K562 (cell line): ENCODE measurements at regions not wholly inside any gene's neighbourhood (a gene's known extent, or its start where the extent isn't known, plus 50 kb on each side); places are given as distances from the start of the nearest gene placed in this dataset.

ENCODE experiments used
- ATAC-seq: fragments of 200-7000 bp; cut with Tn5 transposase; 3 replicates; pipeline ENCODE4 v1.9.1; 2020; ENCODE audit warnings: moderate library complexity
- BruUV-seq: library from RNA; stranded (reverse); fragments of 400-500 nt; replicated peaks from 2 replicates; lab custom pipeline; 2021; lab: Mats Ljungman, UMichigan
- CTCF ChIA-PET: fragments of 300-600 bp; formaldehyde crosslinking; extraction: SDS; loops from one replicate; lab custom pipeline; 2021; ENCODE audit warnings: low intra/inter-chr PET ratio; lab: Yijun Ruan, JAX
- POLR2A ChIA-PET: fragments of 300-600, 350-650 bp; sonication (Branson Sonifier 250); formaldehyde crosslinking; extraction: SDS; loops from one replicate; lab custom pipeline; 2021; ENCODE audit warnings: antibody characterized with exemption, inconsistent platforms; lab: Yijun Ruan, JAX
- DNase-seq, 4 experiments: peaks; one replicate each; pipeline versions ENCODE4 v3.0.0 to v3.0.0-alpha.2; 2011 to 2018; ENCODE audit warnings: low spot score in 3 of 4, mixed read lengths in 3 of 4; ENCODE audit errors: extremely low read depth in 1 of 4
- FAIRE-seq: peaks from 2 replicates; lab custom pipeline; 2011; peaks lifted over from hg19 to GRCh38; lab: Jason Lieb, UNC
- H2AFZ ChIP-seq: 2 replicates; pipeline ENCODE4 v1.6.0; 2011; ENCODE audit warnings: low read depth, low read length, control low read depth, inconsistent platforms
- H3K27ac ChIP-seq: fragments of 200-600 bp; 3 replicates; pipeline ENCODE4 v1.8.0; 2011; ENCODE audit warnings: low read depth, mild to moderate bottlenecking, control low read depth, inconsistent platforms, low read length, moderate library complexity, mixed read lengths; ENCODE audit errors: extremely low read depth
- H3K27me3 ChIP-seq, 2 experiments: fragments of 300-600 bp in 1 of 2; 2 replicates in 1 of 2; 3 replicates in 1 of 2; pipeline versions ENCODE4 v1.6.0 to v1.8.0; 2011; ENCODE audit warnings: inconsistent platforms in 2 of 2, low read length in 2 of 2, mild to moderate bottlenecking in 1 of 2, mixed read lengths in 1 of 2, moderate library complexity in 1 of 2; ENCODE audit not compliant: control insufficient read depth in 2 of 2, insufficient read depth in 2 of 2
- H3K36me3 ChIP-seq: fragments of 300-600 bp; 3 replicates; pipeline ENCODE4 v1.8.0; 2011; ENCODE audit warnings: mild to moderate bottlenecking, low read length, inconsistent platforms; ENCODE audit not compliant: control insufficient read depth, insufficient read depth
- H3K4me1 ChIP-seq, 2 experiments: fragments of 200-600 bp in 1 of 2; replicated peaks in 1 of 2; 2 replicates in 1 of 2; 3 replicates in 1 of 2; pipeline versions ENCODE4 v1.5.1 to v1.8.0; 2011; ENCODE audit warnings: inconsistent platforms in 2 of 2, low read length in 2 of 2, mild to moderate bottlenecking in 1 of 2, mixed read lengths in 1 of 2, moderate library complexity in 1 of 2; ENCODE audit not compliant: control insufficient read depth in 2 of 2, insufficient read depth in 2 of 2
- H3K4me2 ChIP-seq: 2 replicates; pipeline ENCODE4 v1.6.1; 2011; ENCODE audit warnings: low read length, control low read depth, inconsistent platforms, mixed read lengths; ENCODE audit not compliant: insufficient read depth
- H3K4me3 ChIP-seq: fragments of 200-600 bp; sonication (generic), shearing (Covaris generic); 2 replicates; pipeline ENCODE4 v1.5.1; 2016; ENCODE audit warnings: control low read depth, inconsistent platforms
- H3K79me2 ChIP-seq: fragments of 200-600 bp; 3 replicates; pipeline ENCODE4 v1.8.0; 2011; ENCODE audit warnings: low read length, inconsistent platforms; ENCODE audit not compliant: control insufficient read depth, insufficient read depth
- H3K9ac ChIP-seq, 2 experiments: 2 replicates each; pipeline versions ENCODE4 v1.6.0 to v1.6.1; 2011; ENCODE audit warnings: low read depth in 2 of 2, low read length in 2 of 2, control low read depth in 1 of 2, inconsistent platforms in 1 of 2, mild to moderate bottlenecking in 1 of 2, mixed read lengths in 1 of 2; ENCODE audit not compliant: insufficient read depth in 1 of 2
- H3K9me1 ChIP-seq: one replicate; pipeline ENCODE4 v1.6.0; 2011; ENCODE audit warnings: inconsistent platforms, mild to moderate bottlenecking, low read length, moderate library complexity; ENCODE audit not compliant: control insufficient read depth, insufficient read depth
- H3K9me3 ChIP-seq: replicated peaks from 2 replicates; pipeline ENCODE4 v1.5.1; 2011; ENCODE audit warnings: low read depth, low read length, inconsistent platforms; ENCODE audit not compliant: control insufficient read depth, insufficient read depth
- H4K20me1 ChIP-seq: replicated peaks from 2 replicates; pipeline ENCODE4 v1.6.1; 2011; ENCODE audit warnings: low read length, inconsistent platforms, mixed read lengths; ENCODE audit not compliant: control insufficient read depth, insufficient read depth
- CTBP1 ChIP-seq: fragments of 450-650 bp; IDR thresholded peaks from 2 replicates; pipeline ENCODE4 v1.6.1; 2016; ENCODE audit warnings: borderline replicate concordance
- EGR1 ChIP-seq: fragments of 450-650 bp; conservative IDR thresholded peaks from 2 replicates; pipeline ENCODE4 v1.6.1; 2017; ENCODE audit warnings: mild to moderate bottlenecking
- HEY1 ChIP-seq: fragments of 250-450 bp; sonication (Bioruptor Pico); IDR thresholded peaks from 2 replicates; pipeline ENCODE4 v1.5.0; 2020; ENCODE audit warnings: mild to moderate bottlenecking, moderate library complexity, borderline replicate concordance
- KLF13 ChIP-seq: fragments of 450-650 bp; IDR thresholded peaks from 2 replicates; pipeline ENCODE4 v1.6.1; 2016; ENCODE audit warnings: missing genetic modification characterization, low read depth, mild to moderate bottlenecking, missing compliant biosample characterization, moderate library complexity, borderline replicate concordance
- SIN3B ChIP-seq: fragments of 450-650 bp; IDR thresholded peaks from 2 replicates; pipeline ENCODE4 v1.6.1; 2017; ENCODE audit warnings: low read depth, mild to moderate bottlenecking, moderate library complexity
- TCF7L2 ChIP-seq: fragments of 150-350 bp; IDR thresholded peaks from 2 replicates; pipeline ENCODE4 v1.6.1; 2016; ENCODE audit warnings: low read depth, mild to moderate bottlenecking, low read length, moderate library complexity
- ZC3H11A ChIP-seq: IDR thresholded peaks from 2 replicates; pipeline ENCODE4 v1.6.1; 2012; ENCODE audit warnings: low read depth, low read length, improper control_type of control experiment
- ZNF23 ChIP-seq: fragments of 250-450 bp; sonication (Bioruptor Pico); IDR thresholded peaks from 2 replicates; pipeline ENCODE4 v1.4.0; 2020; ENCODE audit warnings: mild to moderate bottlenecking
- ZNF347 ChIP-seq: fragments of 450-650 bp; formaldehyde crosslinking; IDR thresholded peaks from 2 replicates; pipeline ENCODE4 v1.4.0; 2020; ENCODE audit warnings: low read depth, mild to moderate bottlenecking, moderate library complexity
- WGBS: fragments of 100-300 bp; shearing (Covaris generic); methylation state at CpG from one replicate; pipeline ENCODE4 v1.1.6; 2016; ENCODE audit warnings: low coverage, mixed read lengths; ENCODE audit not compliant: insufficient coverage; ENCODE audit errors: missing lambda C conversion rate; 5-methylcytosine and 5-hydroxymethylcytosine counted together
- in situ Hi-C: fragments of 300-500 bp; cut with MboI; formaldehyde crosslinking; loops from 4 replicates; pipeline ENCODE4 v1.15.0; 2018; ENCODE audit warnings: inconsistent platforms, mixed read lengths
- intact Hi-C: fragments of 100-400 bp; cut with micrococcal nuclease; formaldehyde crosslinking; loops from 2 replicates; pipeline ENCODE4 v1.14.2; 2022
- TF ChIP-seq, protein P1 (sequence below): sonication (generic); formaldehyde crosslinking; IDR thresholded peaks from 2 replicates; pipeline ENCODE4 v1.8.0; 2022; ENCODE audit warnings: mild to moderate bottlenecking, low read depth, missing genetic modification reagents
- TF ChIP-seq, protein P2 (sequence below): sonication (generic); formaldehyde crosslinking; IDR thresholded peaks from 2 replicates; pipeline ENCODE4 v1.8.0; 2022; ENCODE audit warnings: mild to moderate bottlenecking, missing genetic modification reagents

DNA sequence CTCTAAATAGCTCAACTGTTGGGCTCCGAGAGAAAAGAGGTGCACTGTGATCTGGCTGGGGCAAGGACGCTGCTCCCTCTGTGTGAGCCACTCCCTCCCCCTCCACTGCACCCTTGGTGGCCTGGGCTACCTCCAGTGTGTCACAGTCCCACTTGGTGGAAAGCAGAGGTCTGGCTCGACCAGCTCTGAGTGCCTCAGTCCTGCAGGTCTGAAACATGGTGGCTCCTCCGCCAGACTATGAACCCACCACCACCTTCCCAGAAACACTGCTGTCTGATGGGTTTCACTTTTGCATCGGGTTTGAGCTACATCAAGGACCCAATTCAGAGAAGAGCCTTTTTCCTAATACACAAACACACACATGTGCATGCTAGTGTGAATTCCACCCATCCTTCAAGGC is 500.1 kb downstream of the RPS24 start:
- POLR2A ChIA-PET = interaction anchor here (1.3 to 1.4 kb wide), 2 partner anchors 19 to 103 kb away, joined by 3 read pairs; no protein-coding TSS in a partner anchor
- DNase-seq = no peak
- H3K9me1 ChIP-seq = no peaks in the 10 kb centered on the region

More for the DNA sequence above, 500.1 kb downstream of the RPS24 start:
- H3K36me3 ChIP-seq = no peaks in the 10 kb centered on the region
- no peaks in the 10 kb centered on the region for H3K4me1 ChIP-seq
- peaks cover 0 to 15% of the 10 kb centered on the region in 2 experiments; a peak in 2 of 5 replicates for H3K27me3 ChIP-seq
- no peak overlapping the region for H3K4me3 ChIP-seq
- no peak overlapping the region for H2AFZ ChIP-seq
- ATAC-seq = no peak
- H3K4me2 ChIP-seq = no peak overlapping the region
- intact Hi-C loops (no loop called here), in situ Hi-C loops (no loop called here)
- TF ChIP-seq, protein P1, sequence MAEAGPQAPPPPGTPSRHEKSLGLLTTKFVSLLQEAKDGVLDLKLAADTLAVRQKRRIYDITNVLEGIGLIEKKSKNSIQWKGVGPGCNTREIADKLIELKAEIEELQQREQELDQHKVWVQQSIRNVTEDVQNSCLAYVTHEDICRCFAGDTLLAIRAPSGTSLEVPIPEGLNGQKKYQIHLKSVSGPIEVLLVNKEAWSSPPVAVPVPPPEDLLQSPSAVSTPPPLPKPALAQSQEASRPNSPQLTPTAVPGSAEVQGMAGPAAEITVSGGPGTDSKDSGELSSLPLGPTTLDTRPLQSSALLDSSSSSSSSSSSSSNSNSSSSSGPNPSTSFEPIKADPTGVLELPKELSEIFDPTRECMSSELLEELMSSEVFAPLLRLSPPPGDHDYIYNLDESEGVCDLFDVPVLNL = no peak
- TF ChIP-seq ZNF347 (CRISPR knock-in tag) (no peak), HEY1 (CRISPR knock-in tag) (no peak), CTBP1 (no peak), KLF13 (tag) (no peak), ZNF23 (CRISPR knock-in tag) (no peak), SIN3B (no peak), EGR1 (no peak), TCF7L2 (no peak), ZC3H11A (no peak)
- TF ChIP-seq, protein P2, sequence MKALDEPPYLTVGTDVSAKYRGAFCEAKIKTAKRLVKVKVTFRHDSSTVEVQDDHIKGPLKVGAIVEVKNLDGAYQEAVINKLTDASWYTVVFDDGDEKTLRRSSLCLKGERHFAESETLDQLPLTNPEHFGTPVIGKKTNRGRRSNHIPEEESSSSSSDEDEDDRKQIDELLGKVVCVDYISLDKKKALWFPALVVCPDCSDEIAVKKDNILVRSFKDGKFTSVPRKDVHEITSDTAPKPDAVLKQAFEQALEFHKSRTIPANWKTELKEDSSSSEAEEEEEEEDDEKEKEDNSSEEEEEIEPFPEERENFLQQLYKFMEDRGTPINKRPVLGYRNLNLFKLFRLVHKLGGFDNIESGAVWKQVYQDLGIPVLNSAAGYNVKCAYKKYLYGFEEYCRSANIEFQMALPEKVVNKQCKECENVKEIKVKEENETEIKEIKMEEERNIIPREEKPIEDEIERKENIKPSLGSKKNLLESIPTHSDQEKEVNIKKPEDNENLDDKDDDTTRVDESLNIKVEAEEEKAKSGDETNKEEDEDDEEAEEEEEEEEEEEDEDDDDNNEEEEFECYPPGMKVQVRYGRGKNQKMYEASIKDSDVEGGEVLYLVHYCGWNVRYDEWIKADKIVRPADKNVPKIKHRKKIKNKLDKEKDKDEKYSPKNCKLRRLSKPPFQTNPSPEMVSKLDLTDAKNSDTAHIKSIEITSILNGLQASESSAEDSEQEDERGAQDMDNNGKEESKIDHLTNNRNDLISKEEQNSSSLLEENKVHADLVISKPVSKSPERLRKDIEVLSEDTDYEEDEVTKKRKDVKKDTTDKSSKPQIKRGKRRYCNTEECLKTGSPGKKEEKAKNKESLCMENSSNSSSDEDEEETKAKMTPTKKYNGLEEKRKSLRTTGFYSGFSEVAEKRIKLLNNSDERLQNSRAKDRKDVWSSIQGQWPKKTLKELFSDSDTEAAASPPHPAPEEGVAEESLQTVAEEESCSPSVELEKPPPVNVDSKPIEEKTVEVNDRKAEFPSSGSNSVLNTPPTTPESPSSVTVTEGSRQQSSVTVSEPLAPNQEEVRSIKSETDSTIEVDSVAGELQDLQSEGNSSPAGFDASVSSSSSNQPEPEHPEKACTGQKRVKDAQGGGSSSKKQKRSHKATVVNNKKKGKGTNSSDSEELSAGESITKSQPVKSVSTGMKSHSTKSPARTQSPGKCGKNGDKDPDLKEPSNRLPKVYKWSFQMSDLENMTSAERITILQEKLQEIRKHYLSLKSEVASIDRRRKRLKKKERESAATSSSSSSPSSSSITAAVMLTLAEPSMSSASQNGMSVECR = no peak
- H4K20me1 ChIP-seq = peaks cover 6% of the 10 kb centered on the region; the same call in 1 of the 2 replicates
- no peak for FAIRE-seq
- H3K9ac ChIP-seq = no peak overlapping the region
- H3K27ac ChIP-seq = no peak overlapping the region
- CTCF ChIA-PET = no interaction called here
- 0% methylated on average over 5 of the region's 5 CpGs for WGBS
- no peaks in the 10 kb centered on the region for H3K79me2 ChIP-seq
- BruUV-seq = no TSS peak
- H3K9me3 ChIP-seq = no peaks in the 10 kb centered on the region
